ENCODE measurements at regions not wholly inside any gene's neighbourhood (a gene's known extent, or its start where the extent isn't known, plus 50 kb on each side); places are given as distances from the start of the nearest gene placed in this dataset.

DNA sequence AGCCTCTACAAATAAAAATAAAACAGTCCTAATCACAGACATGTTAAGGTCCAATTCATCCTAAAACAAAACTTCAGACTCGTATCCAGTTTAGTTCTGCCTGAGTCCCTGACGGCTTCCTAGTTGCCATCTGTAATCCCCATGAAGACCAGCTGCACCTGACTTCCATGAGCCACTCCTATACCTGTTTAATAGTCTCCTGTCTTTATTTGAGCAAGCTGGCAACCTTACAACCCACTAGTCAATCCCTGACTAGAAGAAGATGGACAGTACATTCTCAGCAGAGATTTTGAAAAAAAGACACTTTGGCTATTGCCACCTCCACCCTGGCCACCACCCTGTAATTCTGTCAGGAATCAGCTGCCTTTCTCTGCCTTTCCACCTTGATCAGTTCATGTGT lies 197.7 kb downstream of the HIBADH start:
- TF ChIP-seq, protein P1, sequence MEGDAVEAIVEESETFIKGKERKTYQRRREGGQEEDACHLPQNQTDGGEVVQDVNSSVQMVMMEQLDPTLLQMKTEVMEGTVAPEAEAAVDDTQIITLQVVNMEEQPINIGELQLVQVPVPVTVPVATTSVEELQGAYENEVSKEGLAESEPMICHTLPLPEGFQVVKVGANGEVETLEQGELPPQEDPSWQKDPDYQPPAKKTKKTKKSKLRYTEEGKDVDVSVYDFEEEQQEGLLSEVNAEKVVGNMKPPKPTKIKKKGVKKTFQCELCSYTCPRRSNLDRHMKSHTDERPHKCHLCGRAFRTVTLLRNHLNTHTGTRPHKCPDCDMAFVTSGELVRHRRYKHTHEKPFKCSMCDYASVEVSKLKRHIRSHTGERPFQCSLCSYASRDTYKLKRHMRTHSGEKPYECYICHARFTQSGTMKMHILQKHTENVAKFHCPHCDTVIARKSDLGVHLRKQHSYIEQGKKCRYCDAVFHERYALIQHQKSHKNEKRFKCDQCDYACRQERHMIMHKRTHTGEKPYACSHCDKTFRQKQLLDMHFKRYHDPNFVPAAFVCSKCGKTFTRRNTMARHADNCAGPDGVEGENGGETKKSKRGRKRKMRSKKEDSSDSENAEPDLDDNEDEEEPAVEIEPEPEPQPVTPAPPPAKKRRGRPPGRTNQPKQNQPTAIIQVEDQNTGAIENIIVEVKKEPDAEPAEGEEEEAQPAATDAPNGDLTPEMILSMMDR (conservative IDR thresholded peaks at IDR 0.05; ENCODE audit: low read length): no peak
- no peak for TF ChIP-seq EZH2phosphoT487 (IDR thresholded peaks at IDR 0.05; ENCODE audit: borderline replicate concordance, low read depth, low read length)
